ENCODE measurements at regions not wholly inside any gene's neighbourhood (a gene's known extent, or its start where the extent isn't known, plus 50 kb on each side); places are given as distances from the start of the nearest gene placed in this dataset.
A peak's percentile ranks its signal among the peaks of the same experiment; 100 is the strongest.
"Not testable (repeated sequence)": the region's sequence is repeated elsewhere in the genome, so short reads cannot be mapped to it uniquely, and the experiment has no call there.

- Histone ChIP-seq H3K27ac (ENCODE audit: low read length) (no peak overlapping the region), H3K27me3 (replicated peaks in 1 of 2; ENCODE audit: control insufficient read depth in 2 of 2, extremely low read depth in 1 of 2, insufficient read depth in 2 of 2, low read length in 1 of 2) (no peaks in the 10 kb centered on the region), H3K4me3 (ENCODE audit: control insufficient read depth in 1 of 2, extremely low read depth in 1 of 2, low read length in 1 of 2) (no peak overlapping the region), H3K4me1 (ENCODE audit: control insufficient read depth in 1 of 2, extremely low read depth in 1 of 2, insufficient read depth in 2 of 2, low read length in 2 of 2) (no peaks in the 10 kb centered on the region), H3K9me3 (no peaks in the 10 kb centered on the region), H3K36me3 (ENCODE audit: control insufficient read depth in 2 of 2, extremely low read depth in 1 of 2, insufficient read depth in 1 of 2, low read length in 1 of 2) (no peaks in the 10 kb centered on the region)
- DNase-seq (no peak), ATAC-seq (replicated peaks in 1 of 4) (no peak)
- H3K9me3 Mint-ChIP-seq: no peaks in the 10 kb centered on the region
- H3K36me3 Mint-ChIP-seq: no peaks in the 10 kb centered on the region
- no peak overlapping the region for H3K27ac Mint-ChIP-seq
- CTCF ChIA-PET: no interaction called here
- WGBS (ENCODE audit: insufficient coverage): no CpG with 5 or more reads among the region's 1 CpG
- no peaks in the 10 kb centered on the region for H3K4me1 Mint-ChIP-seq
- POLR2A ChIA-PET: no interaction called here
- no peaks in the 10 kb centered on the region for H3K27me3 Mint-ChIP-seq
- H3K4me3 Mint-ChIP-seq: no peak overlapping the region
These were observed 518.8 kb upstream of the ATXN7L3B start for GRCh38 chr12:74018849-74019248.

DNA sequence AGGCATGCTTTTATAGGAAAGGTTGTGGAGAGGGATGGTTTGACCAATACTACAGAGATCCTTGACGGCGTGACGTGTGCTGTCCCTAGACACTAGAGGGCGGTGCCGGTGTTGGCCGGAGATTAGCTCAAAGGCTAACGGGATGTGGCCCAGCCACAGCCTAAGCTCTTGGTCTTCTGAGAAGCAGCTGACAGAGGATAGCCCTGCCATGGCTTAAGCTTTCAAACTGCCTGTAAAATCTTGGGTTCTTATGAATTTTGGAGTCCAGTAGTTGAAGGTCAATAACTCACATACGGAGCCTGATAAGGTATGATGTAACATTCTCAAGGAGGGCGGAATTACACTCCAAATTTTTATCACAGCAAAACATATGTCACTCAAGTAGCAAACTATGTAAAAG, 515.7 kb upstream of the ATXN7L3B start:
- Mint-ChIP-seq H3K4me3 (no peak overlapping the region), H3K4me1 (no peaks in the 10 kb centered on the region), H3K36me3 (no peaks in the 10 kb centered on the region), H3K27me3 (no peaks in the 10 kb centered on the region), H3K9me3 (peaks cover 0 to 2% (median 0%) of the 10 kb centered on the region in 3 donors), H3K27ac (no peak overlapping the region)
- Histone ChIP-seq H3K27ac (ENCODE audit: low read length) (no peak overlapping the region), H3K36me3 (ENCODE audit: control insufficient read depth in 2 of 2, extremely low read depth in 1 of 2, insufficient read depth in 1 of 2, low read length in 1 of 2) (no peaks in the 10 kb centered on the region), H3K27me3 (replicated peaks in 1 of 2; ENCODE audit: control insufficient read depth in 2 of 2, extremely low read depth in 1 of 2, insufficient read depth in 2 of 2, low read length in 1 of 2) (no peaks in the 10 kb centered on the region), H3K9me3 (no peaks in the 10 kb centered on the region), H3K4me1 (ENCODE audit: control insufficient read depth in 1 of 2, extremely low read depth in 1 of 2, insufficient read depth in 2 of 2, low read length in 2 of 2) (no peaks in the 10 kb centered on the region), H3K4me3 (ENCODE audit: control insufficient read depth in 1 of 2, extremely low read depth in 1 of 2, low read length in 1 of 2) (no peak overlapping the region)
- WGBS (ENCODE audit: insufficient coverage): 4% methylated on average over 7 of the region's 9 CpGs
- CTCF ChIA-PET: interaction anchor here in 1 of 2 donors (0.5 kb wide), 1 partner anchor 400 kb away, joined by 3 read pairs; no protein-coding TSS in a partner anchor
- DNase-seq: peak in 1 of 35 experiments; percentile 1
- no peak for ATAC-seq (replicated peaks in 1 of 4)
- POLR2A ChIA-PET: no interaction called here

- H3K9me3 ChIP-seq: no peaks in the 10 kb centered on the region
- no peaks in the 10 kb centered on the region for H3K27me3 ChIP-seq (replicated peaks in 1 of 2; ENCODE audit: control insufficient read depth in 2 of 2, extremely low read depth in 1 of 2, insufficient read depth in 2 of 2, low read length in 1 of 2)
- POLR2A ChIA-PET: no interaction called here
- no CpG with 5 or more reads among the region's 2 CpGs for WGBS (ENCODE audit: insufficient coverage)
- H3K4me1 Mint-ChIP-seq: no peaks in the 10 kb centered on the region
- H3K4me1 ChIP-seq (ENCODE audit: control insufficient read depth in 1 of 2, extremely low read depth in 1 of 2, insufficient read depth in 2 of 2, low read length in 2 of 2): no peaks in the 10 kb centered on the region
- no peak overlapping the region for H3K4me3 ChIP-seq (ENCODE audit: control insufficient read depth in 1 of 2, extremely low read depth in 1 of 2, low read length in 1 of 2)
- H3K4me3 Mint-ChIP-seq: no peak overlapping the region
- no peaks in the 10 kb centered on the region for H3K36me3 Mint-ChIP-seq
- H3K27ac ChIP-seq (ENCODE audit: low read length): no peak overlapping the region
- CTCF ChIA-PET: no interaction called here
- H3K27me3 Mint-ChIP-seq: no peaks in the 10 kb centered on the region
- ATAC-seq (replicated peaks in 1 of 4): no peak
- no peaks in the 10 kb centered on the region for H3K36me3 ChIP-seq (ENCODE audit: control insufficient read depth in 2 of 2, extremely low read depth in 1 of 2, insufficient read depth in 1 of 2, low read length in 1 of 2)
- no peak for DNase-seq
- H3K27ac Mint-ChIP-seq: no peak overlapping the region
- peaks cover 0 to 7% (median 6%) of the 10 kb centered on the region in 3 donors for H3K9me3 Mint-ChIP-seq
These were observed 506.6 kb upstream of the ATXN7L3B start for GRCh38 chr12:74031045-74031444.

- WGBS (ENCODE audit: insufficient coverage): 53% methylated on average over 2 of the region's 3 CpGs
- no peaks in the 10 kb centered on the region for H3K36me3 ChIP-seq (ENCODE audit: control insufficient read depth in 2 of 2, extremely low read depth in 1 of 2, insufficient read depth in 1 of 2, low read length in 1 of 2)
- Mint-ChIP-seq H3K4me3 (no peak overlapping the region), H3K9me3 (peaks cover 4 to 18% (median 10%) of the 10 kb centered on the region in 3 donors), H3K4me1 (no peaks in the 10 kb centered on the region), H3K27me3 (no peaks in the 10 kb centered on the region), H3K36me3 (no peaks in the 10 kb centered on the region), H3K27ac (no peak overlapping the region)
- H3K4me3 ChIP-seq (ENCODE audit: control insufficient read depth in 1 of 2, extremely low read depth in 1 of 2, low read length in 1 of 2): no peak overlapping the region
- no peaks in the 10 kb centered on the region for H3K27me3 ChIP-seq (replicated peaks in 1 of 2; ENCODE audit: control insufficient read depth in 2 of 2, extremely low read depth in 1 of 2, insufficient read depth in 2 of 2, low read length in 1 of 2)
- ATAC-seq (replicated peaks in 1 of 4) (no peak), DNase-seq (no peak)
- POLR2A ChIA-PET: no interaction called here
- CTCF ChIA-PET: no interaction called here
- H3K9me3 ChIP-seq: no peaks in the 10 kb centered on the region
- H3K4me1 ChIP-seq (ENCODE audit: control insufficient read depth in 1 of 2, extremely low read depth in 1 of 2, insufficient read depth in 2 of 2, low read length in 2 of 2): no peaks in the 10 kb centered on the region
- no peak overlapping the region for H3K27ac ChIP-seq (ENCODE audit: low read length)
These were observed 504.1 kb upstream of the ATXN7L3B start for GRCh38 chr12:74033531-74033930.

- POLR2A ChIA-PET; H3K4me1 ChIP-seq (ENCODE audit: control insufficient read depth in 1 of 2, extremely low read depth in 1 of 2, insufficient read depth in 2 of 2, low read length in 2 of 2); H3K27ac ChIP-seq (ENCODE audit: low read length); H3K4me3 Mint-ChIP-seq; H3K36me3 ChIP-seq (ENCODE audit: control insufficient read depth in 2 of 2, extremely low read depth in 1 of 2, insufficient read depth in 1 of 2, low read length in 1 of 2); H3K27me3 Mint-ChIP-seq; H3K27me3 ChIP-seq (replicated peaks in 1 of 2; ENCODE audit: control insufficient read depth in 2 of 2, extremely low read depth in 1 of 2, insufficient read depth in 2 of 2, low read length in 1 of 2); ATAC-seq (replicated peaks in 1 of 4); H3K36me3 Mint-ChIP-seq; CTCF ChIA-PET; H3K4me1 Mint-ChIP-seq; H3K27ac Mint-ChIP-seq; DNase-seq; H3K9me3 ChIP-seq; H3K4me3 ChIP-seq (ENCODE audit: control insufficient read depth in 1 of 2, extremely low read depth in 1 of 2, low read length in 1 of 2): not testable (repeated sequence)
- peaks cover 12 to 18% (median 13%) of the 10 kb centered on the region in 3 donors for H3K9me3 Mint-ChIP-seq
- no CpG with 5 or more reads among the region's 2 CpGs for WGBS (ENCODE audit: insufficient coverage)
These were observed 498.5 kb upstream of the ATXN7L3B start for GRCh38 chr12:74039138-74039537.

- no peaks in the 10 kb centered on the region for H3K4me1 Mint-ChIP-seq
- Histone ChIP-seq H3K36me3 (ENCODE audit: control insufficient read depth in 2 of 2, extremely low read depth in 1 of 2, insufficient read depth in 1 of 2, low read length in 1 of 2) (no peaks in the 10 kb centered on the region), H3K4me3 (ENCODE audit: control insufficient read depth in 1 of 2, extremely low read depth in 1 of 2, low read length in 1 of 2) (no peak overlapping the region), H3K9me3 (no peaks in the 10 kb centered on the region), H3K4me1 (ENCODE audit: control insufficient read depth in 1 of 2, extremely low read depth in 1 of 2, insufficient read depth in 2 of 2, low read length in 2 of 2) (no peaks in the 10 kb centered on the region), H3K27me3 (replicated peaks in 1 of 2; ENCODE audit: control insufficient read depth in 2 of 2, extremely low read depth in 1 of 2, insufficient read depth in 2 of 2, low read length in 1 of 2) (no peaks in the 10 kb centered on the region), H3K27ac (ENCODE audit: low read length) (no peak overlapping the region)
- no peak overlapping the region for H3K27ac Mint-ChIP-seq
- DNase-seq (no peak), ATAC-seq (replicated peaks in 1 of 4) (no peak)
- H3K27me3 Mint-ChIP-seq: no peaks in the 10 kb centered on the region
- no peak overlapping the region for H3K4me3 Mint-ChIP-seq
- ChIA-PET POLR2A (no interaction called here), CTCF (no interaction called here)
- no CpG with 5 or more reads among the region's 3 CpGs for WGBS (ENCODE audit: insufficient coverage)
- no peaks in the 10 kb centered on the region for H3K36me3 Mint-ChIP-seq
- peaks cover 3 to 14% (median 3%) of the 10 kb centered on the region in 3 donors for H3K9me3 Mint-ChIP-seq
These were observed 494.3 kb upstream of the ATXN7L3B start for GRCh38 chr12:74043343-74043742.

DNA sequence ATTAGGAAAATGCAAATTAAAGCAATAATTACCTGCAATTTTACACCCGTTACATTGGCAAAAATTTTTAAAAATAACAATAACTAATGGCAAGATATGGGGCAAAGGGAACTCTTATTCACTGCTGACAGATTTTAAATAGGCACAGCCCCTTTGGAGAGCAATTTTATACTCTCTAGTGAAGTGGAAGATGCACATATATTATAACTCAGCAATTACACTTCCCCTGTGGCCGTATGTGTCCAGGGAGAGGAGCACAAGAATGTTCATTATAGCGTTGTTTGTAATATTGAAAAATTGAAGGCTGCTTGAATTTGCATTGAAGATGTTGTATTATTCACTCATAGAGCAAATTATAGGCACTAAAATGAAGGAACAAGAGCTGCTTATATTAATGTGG, 488.3 kb upstream of the ATXN7L3B start:
- Mint-ChIP-seq H3K36me3 (no peaks in the 10 kb centered on the region), H3K4me1 (no peaks in the 10 kb centered on the region), H3K27me3 (no peaks in the 10 kb centered on the region), H3K9me3 (peaks cover 0 to 11% (median 1%) of the 10 kb centered on the region in 3 donors), H3K4me3 (no peak overlapping the region), H3K27ac (no peak overlapping the region)
- no peak for DNase-seq
- WGBS (ENCODE audit: insufficient coverage): no CpG with 5 or more reads among the region's 3 CpGs
- POLR2A ChIA-PET: no interaction called here
- H3K4me1 ChIP-seq (ENCODE audit: control insufficient read depth in 1 of 2, extremely low read depth in 1 of 2, insufficient read depth in 2 of 2, low read length in 2 of 2): no peaks in the 10 kb centered on the region
- H3K27ac ChIP-seq (ENCODE audit: low read length): no peak overlapping the region
- CTCF ChIA-PET: no interaction called here
- ATAC-seq (replicated peaks in 1 of 4): no peak
- no peaks in the 10 kb centered on the region for H3K27me3 ChIP-seq (replicated peaks in 1 of 2; ENCODE audit: control insufficient read depth in 2 of 2, extremely low read depth in 1 of 2, insufficient read depth in 2 of 2, low read length in 1 of 2)
- H3K9me3 ChIP-seq: no peaks in the 10 kb centered on the region
- H3K36me3 ChIP-seq (ENCODE audit: control insufficient read depth in 2 of 2, extremely low read depth in 1 of 2, insufficient read depth in 1 of 2, low read length in 1 of 2): no peaks in the 10 kb centered on the region
- H3K4me3 ChIP-seq (ENCODE audit: control insufficient read depth in 1 of 2, extremely low read depth in 1 of 2, low read length in 1 of 2): no peak overlapping the region

All from T-cell (primary cell).